ENCODE measurements at regions not wholly inside any gene's neighbourhood (a gene's known extent, or its start where the extent isn't known, plus 50 kb on each side); places are given as distances from the start of the nearest gene placed in this dataset.

DNA sequence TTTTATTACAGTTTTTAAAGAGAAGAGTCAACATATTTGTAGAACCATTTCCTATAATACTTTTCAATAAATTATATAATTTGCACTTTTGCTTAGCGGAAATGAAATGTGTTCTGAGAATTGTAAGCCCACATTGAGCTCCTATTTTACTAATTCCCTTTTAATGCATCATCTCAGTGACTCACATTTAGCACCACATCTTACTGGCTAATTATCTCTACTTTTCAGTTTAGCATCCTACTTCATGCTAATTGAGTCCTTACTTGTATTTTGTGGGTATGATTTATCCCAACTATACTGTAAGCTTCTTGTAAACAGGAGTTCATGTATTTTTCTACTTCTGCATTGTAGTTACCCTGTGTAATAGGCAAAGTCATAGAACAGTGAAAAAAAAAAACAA, 67.5 kb downstream of the TMX1 start:
- no peak for DNase-seq

- no peak for DNase-seq
Observed at GRCh38 chr14:51308866-51309265, 68.8 kb downstream of the TMX1 start.

DNA sequence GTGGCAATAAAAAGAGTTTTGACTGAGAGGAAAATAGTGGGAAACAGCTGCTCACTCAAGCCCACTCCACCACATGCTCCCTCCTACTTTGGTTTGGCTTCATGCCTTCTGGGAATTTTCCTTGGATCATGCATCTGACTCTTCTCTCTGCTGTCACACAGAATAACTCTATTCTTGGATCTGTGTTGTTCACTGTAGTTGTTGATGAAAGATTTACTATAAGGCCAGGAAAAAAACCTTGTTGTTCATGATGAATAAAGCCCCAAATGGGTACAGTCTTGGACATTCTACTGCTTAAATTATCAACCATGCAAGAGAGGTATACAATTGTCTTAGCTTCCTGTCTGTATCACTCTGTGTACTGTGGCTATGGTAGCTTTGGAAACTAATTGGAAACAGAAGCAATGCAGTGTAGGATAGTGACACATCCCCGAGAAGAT, 70.5 kb downstream of the TMX1 start:
- DNase-seq: no peak

DNA sequence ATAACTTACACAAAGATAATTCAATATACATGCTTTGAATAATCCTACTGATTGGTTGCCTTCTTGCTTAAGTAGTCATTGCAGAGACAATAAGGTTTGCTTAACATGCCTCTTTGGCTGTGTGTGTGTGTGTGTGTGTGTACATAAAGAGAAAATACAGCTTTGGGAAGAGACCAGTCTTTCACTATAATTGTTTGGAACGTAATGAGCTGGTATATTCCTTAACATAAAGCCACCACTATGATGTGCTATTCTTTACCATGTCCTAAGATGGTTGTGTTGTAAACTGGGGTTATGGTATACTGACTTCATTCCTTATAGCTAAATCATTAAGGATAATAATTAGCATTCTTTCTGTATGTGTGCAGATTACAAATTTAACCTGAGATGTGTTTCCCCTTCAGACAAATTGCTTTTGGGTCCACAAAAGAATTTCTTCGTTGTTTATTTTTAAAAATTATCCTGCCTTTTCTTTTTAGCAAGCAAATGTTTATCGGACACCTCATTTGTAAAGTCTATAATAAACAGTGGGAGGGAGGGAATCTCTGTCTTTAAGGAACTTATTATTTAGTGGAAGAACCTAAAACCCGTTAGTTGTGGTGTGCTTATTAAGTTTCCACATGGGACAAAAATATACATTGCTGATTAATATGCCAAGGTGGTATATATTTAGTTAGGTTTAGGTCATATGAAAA, 74.4 kb downstream of the TMX1 start:
- DNase-seq: no peak

DNA sequence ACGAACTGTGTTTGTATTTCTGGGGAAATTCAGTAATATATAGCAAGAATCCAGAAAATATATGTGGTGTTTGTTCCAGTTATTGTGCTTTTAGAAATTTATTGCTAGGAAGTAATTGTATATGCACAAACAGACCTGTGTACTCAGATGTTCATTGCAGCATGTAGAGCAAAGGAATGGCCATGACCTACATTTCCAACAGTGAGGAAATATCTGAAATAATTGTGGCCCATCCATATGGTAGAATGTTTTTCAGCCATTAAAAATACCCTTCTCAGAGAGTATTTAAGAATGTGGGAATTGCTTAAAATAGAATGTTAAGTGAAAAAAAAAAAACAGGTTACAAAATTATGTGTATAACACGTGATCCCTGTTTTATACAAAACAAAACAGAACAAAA, 77.3 kb downstream of the TMX1 start:
- no peak for DNase-seq

GRCh38 chr14:51318813-51319597, 79.0 kb downstream of the TMX1 start:
- no peak for DNase-seq

- DNase-seq: no peak
Observed at GRCh38 chr14:51321036-51321435, 81.0 kb downstream of the TMX1 start.

DNA sequence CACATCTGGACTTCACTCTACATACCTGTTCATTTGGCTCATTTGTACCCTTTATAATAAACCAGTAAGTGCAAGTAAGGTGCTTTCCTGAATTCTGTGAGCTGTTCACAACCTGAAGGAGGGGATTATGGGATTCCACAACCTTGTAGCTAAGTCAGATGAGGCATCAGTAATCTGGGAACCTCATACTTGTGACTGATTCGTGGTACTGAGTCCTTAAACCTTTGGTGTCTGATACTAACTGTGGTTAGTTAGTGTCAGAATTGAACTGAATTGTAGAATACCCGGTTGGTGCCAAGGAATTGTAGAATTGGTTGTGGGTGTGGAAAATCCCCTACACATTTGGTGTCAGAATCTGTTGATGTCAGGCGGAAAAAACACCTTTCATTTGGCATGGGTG, 83.4 kb downstream of the TMX1 start:
- DNase-seq: no peak

DNA sequence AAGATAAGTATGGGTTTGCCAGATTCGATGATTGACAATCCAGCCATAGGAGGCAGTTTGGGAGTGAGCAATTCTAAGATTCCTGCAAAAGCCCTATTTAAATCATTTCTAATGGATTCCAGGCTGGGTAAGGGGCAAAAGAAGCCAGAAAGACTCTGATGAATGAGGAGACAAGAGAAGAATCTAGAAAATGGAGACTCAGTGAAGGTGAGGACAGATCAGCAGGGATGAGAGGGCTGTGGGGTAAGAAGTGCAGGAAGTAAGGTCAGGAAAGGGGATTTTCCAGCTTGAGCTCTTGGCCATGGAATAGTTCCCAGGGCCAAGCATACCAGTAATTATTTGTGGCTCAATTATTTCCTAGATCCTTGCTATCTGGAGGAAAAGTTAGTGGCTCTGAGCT, 87.3 kb downstream of the TMX1 start:
- no peak for DNase-seq

DNA sequence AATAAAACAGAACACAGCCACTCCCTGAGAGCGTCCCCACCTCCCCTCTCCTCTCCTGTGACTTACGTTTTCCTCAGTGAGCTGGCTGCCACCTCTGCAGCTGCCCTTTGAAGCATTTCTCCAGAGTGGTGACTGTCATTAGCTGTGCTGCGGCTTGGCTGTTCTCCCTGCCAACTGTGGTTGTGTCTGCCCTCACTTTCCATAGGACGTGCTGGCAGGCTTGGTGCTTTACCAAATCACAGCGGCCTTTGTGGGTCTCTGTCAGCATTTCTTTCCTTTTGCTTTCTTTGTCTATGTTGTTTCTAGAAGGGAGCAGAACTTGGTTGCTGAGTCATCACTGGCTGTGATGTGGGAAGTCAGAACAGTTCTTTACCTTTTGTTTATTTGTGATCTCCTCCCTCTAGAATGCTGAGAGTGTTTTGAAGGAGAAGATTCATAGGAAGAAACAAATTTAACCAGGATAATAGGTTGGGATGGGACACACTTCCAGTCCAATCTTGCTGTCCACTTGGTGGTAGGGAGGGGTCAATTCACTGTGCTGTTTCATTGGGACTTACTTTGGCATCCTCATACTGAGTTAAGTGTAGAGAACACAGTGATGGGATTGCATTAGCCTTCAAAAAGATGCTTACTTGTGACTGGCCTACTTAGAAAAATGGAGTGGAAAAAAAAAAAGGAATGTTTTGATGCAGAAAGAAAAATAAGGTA, 88.2 kb downstream of the TMX1 start:
- no peak for DNase-seq

- no peak for DNase-seq
Observed at GRCh38 chr14:51328772-51329353, 88.8 kb downstream of the TMX1 start.

- DNase-seq: no peak
Observed at GRCh38 chr14:51331486-51332367, 91.7 kb downstream of the TMX1 start.

DNA sequence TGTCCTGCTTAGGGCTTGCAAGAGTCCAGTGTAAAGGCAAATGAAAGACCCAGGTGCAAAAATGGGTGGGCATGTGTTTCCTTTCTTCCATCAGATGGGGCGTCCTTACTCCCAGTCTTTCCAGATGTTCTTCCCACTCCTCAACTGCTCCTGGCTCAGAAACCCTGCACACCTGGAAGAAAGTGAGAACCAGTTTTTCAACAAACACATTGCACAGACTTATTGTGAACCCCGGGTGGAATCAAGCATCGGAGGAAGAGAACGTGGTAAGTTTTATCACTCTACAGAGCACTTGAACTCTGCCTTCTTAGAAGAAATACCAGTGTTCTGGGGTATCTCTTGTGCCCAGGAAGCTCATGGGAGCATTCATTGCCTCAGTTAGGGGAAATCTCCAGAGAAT, 93.3 kb downstream of the TMX1 start:
- DNase-seq: no peak

DNA sequence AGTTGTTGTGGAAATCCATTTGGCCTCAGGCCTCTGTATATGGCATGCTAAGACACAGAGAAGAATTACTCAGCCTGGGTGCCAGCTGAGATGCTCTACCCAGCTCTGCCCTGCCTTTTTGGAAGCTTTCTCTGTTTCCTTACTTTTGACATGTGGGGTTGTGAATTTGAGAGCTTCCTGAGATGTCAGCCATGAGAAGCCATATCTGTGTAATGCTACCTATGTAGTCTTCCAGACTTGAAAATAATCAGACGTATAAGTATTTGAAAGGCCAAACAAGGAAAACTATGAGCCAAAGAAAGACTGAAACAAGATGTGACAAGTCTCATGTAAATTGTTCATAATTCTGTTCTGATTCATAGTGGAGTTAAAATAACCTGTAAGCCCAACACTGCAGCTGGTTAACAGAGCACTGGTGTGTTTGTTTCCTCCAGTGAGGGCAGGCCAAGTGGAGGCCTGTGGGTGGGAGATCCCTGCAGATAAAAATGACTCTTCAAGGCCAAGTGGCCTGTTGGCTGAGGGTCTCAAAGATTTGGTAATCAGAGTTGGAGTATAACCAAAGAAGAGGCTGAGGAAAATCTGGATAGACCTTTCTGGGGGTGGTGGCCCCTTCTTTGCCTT, 94.0 kb downstream of the TMX1 start:
- no peak for DNase-seq

DNA sequence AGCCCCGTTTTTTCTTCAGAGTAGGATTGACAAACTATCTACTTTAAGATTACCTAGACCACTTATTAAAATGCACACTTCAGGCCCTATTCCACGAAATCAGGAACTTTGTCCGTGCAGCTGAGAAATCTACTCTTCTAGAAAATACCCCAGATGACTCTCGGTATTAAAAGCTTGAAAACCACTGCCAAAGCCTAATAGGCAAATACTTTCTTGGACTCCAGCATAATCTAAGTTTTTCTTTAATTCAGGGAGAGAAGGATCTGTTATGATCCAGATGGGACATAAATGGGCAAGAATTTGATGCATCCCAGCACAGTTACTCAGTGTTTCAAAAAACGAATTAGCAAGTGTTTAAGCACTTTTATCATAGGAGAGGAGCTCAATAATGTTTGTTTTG, 94.5 kb downstream of the TMX1 start:
- no peak for DNase-seq

DNA sequence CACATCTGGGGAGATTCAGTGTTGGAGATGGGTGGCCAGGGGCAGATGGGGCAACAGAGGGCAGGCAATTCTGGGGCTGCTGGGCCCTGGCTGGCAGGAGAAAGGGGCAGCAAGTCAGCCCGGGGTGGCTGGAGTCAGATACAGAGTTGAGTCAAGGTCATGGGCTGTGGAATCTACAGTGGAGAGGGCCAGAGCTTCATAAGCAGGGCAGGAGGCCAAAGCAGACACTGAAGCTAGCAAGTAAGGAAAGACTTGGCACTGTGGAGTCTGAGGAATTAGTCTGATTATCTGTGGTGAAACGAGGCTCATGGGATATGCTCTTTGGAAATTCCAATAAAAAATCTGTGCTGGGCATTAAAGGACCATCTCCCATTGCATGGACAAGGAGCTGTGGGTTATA, 95.5 kb downstream of the TMX1 start:
- no peak for DNase-seq

- DNase-seq: no peak
Observed at GRCh38 chr14:51335961-51336723, 96.1 kb downstream of the TMX1 start.

- DNase-seq: no peak
Observed at GRCh38 chr14:51336734-51337133, 96.7 kb downstream of the TMX1 start.

DNA sequence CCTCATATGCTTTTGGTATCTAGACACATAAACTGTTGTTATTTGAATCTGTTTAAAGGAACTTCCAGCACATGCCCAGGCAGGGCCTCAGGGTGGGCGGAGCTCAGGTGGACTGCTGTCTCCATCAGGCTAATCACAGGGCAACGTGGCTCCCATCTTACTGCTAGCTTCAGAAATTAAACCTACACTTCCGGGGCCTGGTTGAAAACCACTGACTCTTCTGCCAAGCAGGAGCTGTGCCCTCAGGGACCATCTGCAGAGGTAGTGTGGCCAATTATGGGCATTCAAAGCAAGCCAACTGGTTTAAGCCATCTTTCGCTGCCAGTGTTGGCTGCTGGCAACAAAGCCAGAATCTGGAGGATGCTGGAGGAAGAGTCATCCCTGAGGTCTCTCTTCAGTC, 97.5 kb downstream of the TMX1 start:
- no peak for DNase-seq

DNA sequence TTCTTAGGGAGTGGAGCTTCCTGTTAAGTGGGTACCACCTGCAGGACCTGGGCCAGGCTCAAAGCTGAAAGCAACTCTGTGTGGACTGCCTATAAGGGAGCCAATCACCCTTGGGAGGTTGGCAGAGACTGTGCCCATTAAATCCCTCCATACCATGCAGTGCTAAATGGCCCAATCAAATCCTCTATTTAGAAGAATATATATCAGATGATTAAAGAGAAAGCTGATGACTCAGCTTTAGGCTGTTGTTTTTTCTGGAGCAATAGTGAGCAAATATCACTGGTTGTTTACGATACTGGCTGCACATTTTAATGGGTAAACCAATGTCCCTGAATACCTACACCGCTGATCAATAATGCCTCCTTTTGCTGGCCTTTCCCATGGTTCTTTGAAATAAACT, 101.3 kb downstream of the TMX1 start:
- no peak for DNase-seq

- DNase-seq: peak in 1 of 2 experiments; percentile 26
Observed at GRCh38 chr14:51342226-51342625, 102.2 kb downstream of the TMX1 start.
